Neuronal stem cell (in vitro differentiated cells): ENCODE measurements at regions not wholly inside any gene's neighbourhood (a gene's known extent, or its start where the extent isn't known, plus 50 kb on each side); places are given as distances from the start of the nearest gene placed in this dataset.

Experiments used
- DNase-seq: peaks from one replicate; pipeline ENCODE4 v3.0.0-alpha.2; 2013; ENCODE audit warnings: low spot score
- H2AFZ ChIP-seq: one replicate; pipeline ENCODE4 v1.6.1; 2013; ENCODE audit warnings: mild to moderate bottlenecking, low read length, inconsistent platforms
- H2AK5ac ChIP-seq: 2 replicates; pipeline ENCODE4 v1.6.1; 2013; ENCODE audit warnings: low read depth, mild to moderate bottlenecking, inconsistent platforms, low read length, moderate library complexity, mixed read lengths
- H2BK120ac ChIP-seq: 2 replicates; pipeline ENCODE4 v1.6.1; 2013; ENCODE audit warnings: low read depth, mild to moderate bottlenecking, inconsistent platforms, low read length, moderate library complexity, mixed read lengths
- H2BK12ac ChIP-seq: one replicate; pipeline ENCODE4 v1.6.1; 2013; ENCODE audit warnings: low read length, inconsistent platforms
- H2BK15ac ChIP-seq: 2 replicates; pipeline ENCODE4 v1.6.1; 2013; ENCODE audit warnings: mild to moderate bottlenecking, low read length, inconsistent platforms, mixed read lengths
- H2BK5ac ChIP-seq: one replicate; pipeline ENCODE4 v1.6.1; 2013; ENCODE audit warnings: inconsistent platforms, mild to moderate bottlenecking, low read length, moderate library complexity
- H3K14ac ChIP-seq: one replicate; pipeline ENCODE4 v1.6.1; 2013; ENCODE audit warnings: low read length, inconsistent platforms
- H3K18ac ChIP-seq: 2 replicates; pipeline ENCODE4 v1.6.1; 2013; ENCODE audit warnings: low read length, inconsistent platforms
- H3K23ac ChIP-seq: 2 replicates; pipeline ENCODE4 v1.6.1; 2013; ENCODE audit warnings: low read depth, mild to moderate bottlenecking, mixed read lengths, low read length, inconsistent platforms; ENCODE audit not compliant: poor library complexity
- H3K27ac ChIP-seq: replicated peaks from 3 replicates; pipeline ENCODE4 v1.5.1; 2013; ENCODE audit warnings: low read length, inconsistent platforms
- H3K27me3 ChIP-seq, 3 experiments: 2 replicates each; pipeline ENCODE4 v1.6.1; 2013; ENCODE audit warnings: low read length in 3 of 3, mild to moderate bottlenecking in 2 of 3, inconsistent platforms in 1 of 3, low read depth in 1 of 3, mixed read lengths in 1 of 3, moderate library complexity in 1 of 3; ENCODE audit not compliant: control insufficient read depth in 3 of 3, insufficient read depth in 3 of 3
- H3K36me3 ChIP-seq, 2 donors: replicated peaks in 1 of 2; 2 replicates each; pipeline ENCODE4 v1.6.1; 2013; ENCODE audit warnings: low read length in 2 of 2; ENCODE audit not compliant: control insufficient read depth in 2 of 2, insufficient read depth in 2 of 2
- H3K4ac ChIP-seq: 2 replicates; pipeline ENCODE4 v1.6.1; 2013; ENCODE audit warnings: inconsistent platforms, mild to moderate bottlenecking, low read length, moderate library complexity
- H3K4me1 ChIP-seq, 2 donors: 1 replicate in 1 of 2; 2 replicates in 1 of 2; pipeline ENCODE4 v1.6.1; 2013; ENCODE audit warnings: low read length in 2 of 2, low read depth in 1 of 2; ENCODE audit not compliant: control insufficient read depth in 2 of 2, insufficient read depth in 1 of 2
- H3K4me2 ChIP-seq: one replicate; pipeline ENCODE4 v1.6.1; 2013; ENCODE audit warnings: mild to moderate bottlenecking, low read length, inconsistent platforms; ENCODE audit not compliant: insufficient read depth, poor library complexity, severe bottlenecking
- H3K4me3 ChIP-seq, 2 donors: 2 replicates each; pipeline ENCODE4 v1.5.1; 2013; ENCODE audit warnings: low read length in 2 of 2, mild to moderate bottlenecking in 2 of 2, inconsistent platforms in 1 of 2, moderate library complexity in 1 of 2
- H3K79me1 ChIP-seq: one replicate; pipeline ENCODE4 v1.6.1; 2013; ENCODE audit warnings: low read depth, mild to moderate bottlenecking, inconsistent platforms, low read length, moderate library complexity
- H3K9ac ChIP-seq: one replicate; pipeline ENCODE4 v1.6.1; 2013; ENCODE audit warnings: mild to moderate bottlenecking, low read depth, low read length, inconsistent platforms; ENCODE audit not compliant: poor library complexity
- H3K9me3 ChIP-seq, 2 donors: replicated peaks in 1 of 2; 2 replicates each; pipeline versions ENCODE3 to v1.6.1; 2013; ENCODE audit warnings: low read length in 2 of 2, mild to moderate bottlenecking in 2 of 2, inconsistent platforms in 1 of 2, low read depth in 1 of 2, mixed read lengths in 1 of 2, moderate library complexity in 1 of 2; ENCODE audit not compliant: control insufficient read depth in 2 of 2, insufficient read depth in 1 of 2
- H4K8ac ChIP-seq: one replicate; pipeline ENCODE4 v1.6.1; 2013; ENCODE audit warnings: low read depth, mild to moderate bottlenecking, inconsistent platforms, low read length, moderate library complexity
- H4K91ac ChIP-seq: one replicate; pipeline ENCODE4 v1.6.1; 2013; ENCODE audit warnings: low read length, low read depth, mild to moderate bottlenecking, inconsistent platforms; ENCODE audit not compliant: poor library complexity
- WGBS, 2 donors: extraction: QIAGEN DNeasy Blood & Tissue Kit; methylation state at CpG; one replicate each; pipeline ENCODE4 v1.1.7; 2013; ENCODE audit warnings: missing lambda C conversion rate in 2 of 2, mixed read lengths in 1 of 2; ENCODE audit not compliant: insufficient read length in 2 of 2, insufficient replicate concordance in 1 of 2; ENCODE audit errors: extremely low coverage in 2 of 2; 5-methylcytosine and 5-hydroxymethylcytosine counted together

- Histone ChIP-seq H3K4me2 (no peak overlapping the region), H2BK120ac (no peak overlapping the region), H3K27ac (no peak overlapping the region), H3K36me3 (no peaks in the 10 kb centered on the region), H2BK12ac (no peak overlapping the region), H4K91ac (no peak overlapping the region), H3K4ac (no peak overlapping the region), H3K27me3 (no peaks in the 10 kb centered on the region), H3K9me3 (no peaks in the 10 kb centered on the region), H2BK5ac (no peak overlapping the region), H2AFZ (no peak overlapping the region), H3K18ac (no peak overlapping the region), H4K8ac (no peak overlapping the region), H2AK5ac (no peak overlapping the region), H3K4me3 (no peak overlapping the region), H3K14ac (no peak overlapping the region), H3K79me1 (no peaks in the 10 kb centered on the region), H3K23ac (no peak overlapping the region), H2BK15ac (no peak overlapping the region), H3K4me1 (no peaks in the 10 kb centered on the region), H3K9ac (no peak overlapping the region)
- no peak for DNase-seq
Observed at GRCh38 chr2:20929721-20930120, 106.8 kb upstream of the LDAH start.

- H3K4ac ChIP-seq = no peak overlapping the region
- H4K91ac ChIP-seq = no peak overlapping the region
- H2BK120ac ChIP-seq = no peak overlapping the region
- no peak overlapping the region for H3K18ac ChIP-seq
- no peak overlapping the region for H2AFZ ChIP-seq
- no peak for DNase-seq
- H3K9ac ChIP-seq = no peak overlapping the region
- no peak overlapping the region for H3K23ac ChIP-seq
- no peak overlapping the region for H2BK5ac ChIP-seq
- H3K27ac ChIP-seq = no peak overlapping the region
- H2BK15ac ChIP-seq = no peak overlapping the region
- H4K8ac ChIP-seq = no peak overlapping the region
- H2AK5ac ChIP-seq = no peak overlapping the region
- peaks cover 0 to 2% of the 10 kb centered on the region in 2 donors for H3K4me1 ChIP-seq
- H3K14ac ChIP-seq = no peak overlapping the region
- H3K79me1 ChIP-seq = no peaks in the 10 kb centered on the region
- H2BK12ac ChIP-seq = no peak overlapping the region
- H3K27me3 ChIP-seq = no peaks in the 10 kb centered on the region
- H3K4me2 ChIP-seq = no peak overlapping the region
- no peaks in the 10 kb centered on the region for H3K36me3 ChIP-seq
- H3K9me3 ChIP-seq = no peaks in the 10 kb centered on the region
- WGBS, 2 donors = no CpG with 5 or more reads among the region's 3 CpGs
- no peak overlapping the region for H3K4me3 ChIP-seq
Observed at GRCh38 chr2:20928617-20929016, 105.7 kb upstream of the LDAH start.

GRCh38 chr2:20925265-20925889, 102.5 kb upstream of the LDAH start:
- Histone ChIP-seq H3K79me1 (no peaks in the 10 kb centered on the region), H2AK5ac (no peak overlapping the region), H3K4me2 (no peak overlapping the region), H2BK15ac (no peak overlapping the region), H3K4me1 (peaks cover 0 to 2% of the 10 kb centered on the region in 2 donors), H3K9me3 (peaks cover 0 to 2% of the 10 kb centered on the region in 2 donors), H2BK12ac (no peak overlapping the region), H2BK120ac (no peak overlapping the region), H3K27ac (no peak overlapping the region), H3K27me3 (no peaks in the 10 kb centered on the region), H4K8ac (no peak overlapping the region), H3K23ac (no peak overlapping the region), H2BK5ac (no peak overlapping the region), H2AFZ (no peak overlapping the region), H4K91ac (no peak overlapping the region), H3K36me3 (no peaks in the 10 kb centered on the region), H3K18ac (no peak overlapping the region), H3K9ac (no peak overlapping the region), H3K14ac (no peak overlapping the region), H3K4ac (no peak overlapping the region), H3K4me3 (no peak overlapping the region)
- WGBS, 2 donors = no CpG with 5 or more reads among the region's 5 CpGs
- DNase-seq = peak; percentile 55

GRCh38 chr2:20919297-20919800, 96.4 kb upstream of the LDAH start:
- no peaks in the 10 kb centered on the region for H3K79me1 ChIP-seq
- H3K9me3 ChIP-seq = peaks cover 0 to 2% of the 10 kb centered on the region in 2 donors
- no peak overlapping the region for H3K9ac ChIP-seq
- H3K27me3 ChIP-seq = no peaks in the 10 kb centered on the region
- no peak overlapping the region for H2BK15ac ChIP-seq
- no peak overlapping the region for H3K14ac ChIP-seq
- H3K4me2 ChIP-seq = no peak overlapping the region
- H3K18ac ChIP-seq = no peak overlapping the region
- no peak overlapping the region for H2AFZ ChIP-seq
- H3K36me3 ChIP-seq = no peaks in the 10 kb centered on the region
- no peak overlapping the region for H2BK12ac ChIP-seq
- no peak for DNase-seq
- H2BK5ac ChIP-seq = no peak overlapping the region
- H4K8ac ChIP-seq = no peak overlapping the region
- no peak overlapping the region for H3K27ac ChIP-seq
- H2BK120ac ChIP-seq = no peak overlapping the region
- H3K4ac ChIP-seq = no peak overlapping the region
- H4K91ac ChIP-seq = no peak overlapping the region
- no peak overlapping the region for H2AK5ac ChIP-seq
- WGBS, 2 donors = no CpG with 5 or more reads among the region's 8 CpGs
- H3K4me1 ChIP-seq = peaks cover 0 to 5% of the 10 kb centered on the region in 2 donors
- peak overlapping the region; percentile 34 for H3K23ac ChIP-seq
- no peak overlapping the region for H3K4me3 ChIP-seq
